HCT116 (cell line): ENCODE measurements at regions not wholly inside any gene's neighbourhood (a gene's known extent, or its start where the extent isn't known, plus 50 kb on each side); places are given as distances from the start of the nearest gene placed in this dataset.

Source experiments
- CTCF ChIP-seq, 3 experiments: fragments of 200-600 bp in 1 of 3; sonication (generic) in 1 of 3; IDR thresholded peaks in 2 of 3; conservative IDR thresholded peaks in 1 of 3; 2 replicates each; pipeline ENCODE4 v1.5.1; 2012 to 2017; ENCODE audit warnings: low read depth in 2 of 3, low read length in 2 of 3, antibody characterized with exemption in 1 of 3, borderline replicate concordance in 1 of 3, control low read depth in 1 of 3, mild to moderate bottlenecking in 1 of 3, mixed read lengths in 1 of 3, mixed run types in 1 of 3, moderate library complexity in 1 of 3; ENCODE audit not compliant: insufficient read depth in 1 of 3
- EZH2phosphoT487 ChIP-seq: fragments of 200-600 bp; IDR thresholded peaks from 2 replicates; pipeline ENCODE4 v1.6.1; 2018; ENCODE audit warnings: antibody characterized with exemption, borderline replicate concordance
- MAX ChIP-seq: IDR thresholded peaks from 2 replicates; pipeline ENCODE4 v1.6.1; 2012
- POLR2A ChIP-seq: IDR thresholded peaks from 2 replicates; pipeline ENCODE4 v1.7.0; 2011; ENCODE audit warnings: borderline replicate concordance; ENCODE audit not compliant: insufficient read depth, insufficient read length; ENCODE audit errors: extremely low read depth
- YY1 ChIP-seq: IDR thresholded peaks from 2 replicates; pipeline ENCODE4 v1.6.1; 2011; ENCODE audit warnings: low read length, low read depth, moderate library complexity, mild to moderate bottlenecking; ENCODE audit not compliant: insufficient replicate concordance; ENCODE audit errors: extremely low read depth

- no peak for TF ChIP-seq CTCF (IDR thresholded peaks at IDR 0.05 in 2 of 3, conservative IDR thresholded peaks at IDR 0.05 in 1 of 3; ENCODE audit: borderline replicate concordance in 1 of 3, insufficient read depth in 1 of 3, low read depth in 2 of 3, low read length in 2 of 3)
- TF ChIP-seq EZH2phosphoT487 = no peak
- TF ChIP-seq POLR2A = no peak
- TF ChIP-seq YY1 = no peak
- no peak for TF ChIP-seq MAX
Observed at GRCh38 chr3:67896130-67896529, 241.7 kb upstream of the SUCLG2 start.
